Body of pancreas (tissue), 4 donors: ENCODE measurements at regions not wholly inside any gene's neighbourhood (a gene's known extent, or its start where the extent isn't known, plus 50 kb on each side); places are given as distances from the start of the nearest gene placed in this dataset.

Experiments
- CTCF ChIP-seq, 7 experiments: fragments of 450-650 bp in 4 of 7; fragments of 200-600 bp in 3 of 7; sonication (generic) in 3 of 7; IDR thresholded peaks; one replicate each; pipeline ENCODE4 v1.5.1; 2016 to 2019; ENCODE audit warnings: antibody characterized with exemption in 7 of 7
- POLR2A ChIP-seq, 3 donors: fragments of 450-650 bp; IDR thresholded peaks; one replicate each; pipeline ENCODE4 v1.6.1; 2016; ENCODE audit warnings: antibody characterized with exemption in 3 of 3, mild to moderate bottlenecking in 2 of 3

GRCh38 chr5:96112123-96112670 is 150.5 kb upstream of the ELL2 start:
- TF ChIP-seq CTCF (IDR thresholded peaks at IDR 0.05) (no peak), POLR2A (IDR thresholded peaks at IDR 0.05) (no peak)
